Embryonic facial prominence (tissue), 1 donor: ENCODE measurements at regions not wholly inside any gene's neighbourhood (a gene's known extent, or its start where the extent isn't known, plus 50 kb on each side); places are given as distances from the start of the nearest gene placed in this dataset.
A peak's percentile ranks its signal among the peaks of the same experiment; 100 is the strongest.
"Not testable (repeated sequence)": the region's sequence is repeated elsewhere in the genome, so short reads cannot be mapped to it uniquely, and the experiment has no call there.

ENCODE experiments used
- DNase-seq: peaks from one replicate; pipeline ENCODE4 v3.0.0-alpha.2; 2016; ENCODE audit errors: extremely low spot score

DNA sequence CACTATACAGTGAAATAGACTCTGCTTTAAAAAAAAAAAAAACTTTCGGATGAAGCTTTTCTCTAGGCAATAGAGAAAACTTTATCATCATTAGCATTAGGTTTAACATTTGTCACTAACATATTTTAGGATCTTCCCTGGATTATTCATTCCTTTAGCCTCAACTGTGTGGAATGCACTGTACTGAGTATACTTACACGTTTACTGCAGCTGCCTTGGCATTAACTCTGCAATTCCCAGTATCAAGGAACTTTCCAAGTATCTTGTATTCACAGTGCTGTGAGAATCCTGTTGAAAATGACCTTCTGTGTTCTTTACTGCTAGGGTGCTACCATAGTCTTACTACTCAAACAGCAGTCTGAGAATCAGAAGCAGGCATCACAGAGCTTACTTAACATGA is 328.2 kb upstream of the COL3A1 start:
- DNase-seq = no peak

GRCh38 chr2:188647430-188648070 is 326.6 kb upstream of the COL3A1 start:
- DNase-seq = no peak

DNA sequence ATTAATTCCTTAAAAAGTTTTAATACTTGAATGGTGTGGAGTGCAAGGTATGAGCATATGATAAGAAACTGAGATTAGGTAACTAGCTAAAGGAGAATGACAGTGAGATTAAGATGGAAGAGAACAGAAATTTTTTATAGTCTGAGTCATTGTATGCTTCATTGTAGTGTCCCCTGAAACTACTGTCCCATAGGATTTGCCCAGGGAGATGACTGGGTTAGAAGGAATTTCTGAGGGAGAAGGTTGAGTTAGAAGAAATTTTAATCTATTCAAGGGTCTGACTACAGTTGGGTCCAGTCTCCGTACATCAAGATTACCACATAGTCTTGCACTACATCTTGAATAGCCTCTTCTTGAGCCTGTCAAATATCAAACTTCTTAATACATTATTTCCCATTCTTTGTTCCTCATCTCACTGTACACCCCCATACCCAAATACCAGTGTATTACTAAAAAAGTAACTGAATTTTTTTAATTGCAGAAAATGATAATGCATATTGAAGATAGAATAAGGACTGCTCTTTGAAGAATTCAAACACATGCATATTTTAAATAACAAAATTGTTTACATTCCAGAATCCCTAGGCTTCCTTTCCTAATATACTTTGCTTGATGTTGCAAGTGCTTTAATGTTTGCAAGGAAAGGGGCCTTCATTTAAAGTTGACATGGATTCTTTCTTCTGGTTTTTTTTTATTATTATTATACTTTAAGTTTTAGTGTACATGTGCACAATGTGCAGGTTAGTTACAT is 314.3 kb upstream of the COL3A1 start:
- no peak for DNase-seq

GRCh38 chr2:188663301-188663700 is 310.9 kb upstream of the COL3A1 start:
- no peak for DNase-seq

GRCh38 chr2:188664416-188664815 is 309.8 kb upstream of the COL3A1 start:
- DNase-seq = no peak

DNA sequence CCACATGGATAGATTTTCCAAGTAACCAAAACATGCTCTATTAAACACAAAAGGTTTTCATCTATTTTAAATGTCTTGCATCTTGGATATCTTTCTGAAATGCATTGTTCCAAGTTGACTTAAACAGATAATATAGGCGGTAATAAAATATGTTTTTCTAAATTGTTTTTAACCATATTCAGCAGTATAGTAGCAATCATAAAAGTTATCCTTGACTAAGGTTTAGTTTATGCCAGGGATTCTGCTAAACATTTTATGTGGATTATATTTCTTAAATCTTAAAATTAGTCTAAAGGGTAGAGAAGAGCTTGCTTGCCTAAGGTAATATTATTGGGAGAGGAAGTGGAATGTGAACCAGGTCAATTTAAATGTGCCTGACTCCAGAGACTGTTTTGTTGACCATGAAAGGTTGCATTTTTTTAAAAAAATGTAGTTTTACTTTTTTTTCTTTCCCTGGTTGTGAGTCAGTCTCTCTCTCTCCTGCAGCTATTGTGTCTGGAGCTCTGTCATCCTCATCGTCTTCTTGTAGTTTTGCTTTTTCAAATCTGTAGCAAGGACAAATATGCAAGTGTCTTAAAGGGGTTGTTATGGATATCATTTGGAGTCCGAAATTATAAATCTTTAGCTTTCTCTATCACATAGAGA is 309.1 kb upstream of the COL3A1 start:
- DNase-seq = no peak

DNA sequence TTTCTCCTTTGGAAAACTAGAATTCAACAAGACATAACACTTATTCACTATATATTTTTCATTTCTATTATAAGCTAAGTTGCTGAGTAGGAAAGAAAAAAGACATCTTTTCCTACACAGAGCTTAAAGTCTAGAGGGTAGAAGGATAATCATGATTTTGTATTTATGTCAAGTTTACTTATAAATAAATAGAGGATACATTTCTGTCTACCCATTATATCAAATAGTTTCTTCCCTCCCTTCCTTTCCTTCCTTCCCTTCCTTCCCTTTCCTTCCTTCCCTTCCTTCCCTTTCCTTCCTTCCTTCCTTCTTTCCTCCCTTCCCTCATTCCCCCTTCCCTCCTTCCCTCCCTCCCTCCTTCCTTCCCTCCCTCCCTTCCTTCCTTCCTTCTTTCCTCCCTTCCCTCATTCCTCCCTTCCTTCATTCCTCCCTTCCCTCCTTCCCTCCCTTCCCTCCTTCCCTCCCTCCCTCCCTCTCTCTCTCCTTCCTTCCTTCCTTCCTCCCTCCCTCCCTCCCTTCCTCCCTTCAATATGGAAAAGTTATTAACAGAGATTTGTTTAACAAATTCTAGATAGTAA is 308.4 kb upstream of the COL3A1 start:
- no peak for DNase-seq

GRCh38 chr2:188666503-188666902 is 307.7 kb upstream of the COL3A1 start:
- DNase-seq = no peak

GRCh38 chr2:188668017-188668680 is 306.0 kb upstream of the COL3A1 start:
- DNase-seq = no peak

- DNase-seq = no peak
Observed at GRCh38 chr2:188675391-188676009, 298.7 kb upstream of the COL3A1 start.

DNA sequence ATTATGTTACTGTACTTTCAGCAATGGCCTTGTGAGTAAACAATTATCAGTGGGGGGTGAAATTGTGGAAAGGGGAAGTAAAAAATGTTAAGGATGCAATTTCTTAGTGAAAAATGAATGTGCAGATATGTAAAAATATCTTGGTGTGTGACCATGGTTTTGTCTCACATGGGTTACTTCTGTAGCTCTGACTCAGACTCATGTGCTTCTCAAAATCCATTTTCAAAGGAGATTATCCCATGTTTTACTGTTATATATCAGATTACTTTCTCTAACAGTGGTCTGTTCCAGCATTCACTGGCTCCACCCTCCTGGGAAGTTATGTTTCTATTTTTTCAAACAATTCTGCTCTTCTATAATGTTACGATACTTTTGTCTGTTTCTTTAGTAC is 298.2 kb upstream of the COL3A1 start:
- DNase-seq = no peak

- no peak for DNase-seq
Observed at GRCh38 chr2:188677142-188677541, 297.0 kb upstream of the COL3A1 start.

DNA sequence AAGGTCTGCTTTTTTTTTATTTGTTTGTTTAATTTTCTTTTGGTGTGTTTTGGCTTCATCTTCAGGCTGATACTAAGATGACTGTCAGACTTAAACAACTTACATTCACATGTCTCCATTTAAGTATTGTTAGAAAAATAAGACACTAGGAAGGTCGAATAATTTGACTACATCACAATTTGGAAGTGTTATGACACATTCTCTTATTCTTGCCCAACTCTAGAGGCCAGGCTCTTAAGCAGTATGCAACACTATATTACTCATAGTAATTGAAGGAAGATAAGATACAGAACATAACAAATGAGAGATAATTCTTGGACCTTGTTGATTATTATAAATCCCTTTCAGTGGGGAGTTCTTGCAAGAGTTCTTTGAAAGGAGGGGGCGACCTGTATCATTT is 295.3 kb upstream of the COL3A1 start:
- no peak for DNase-seq

DNA sequence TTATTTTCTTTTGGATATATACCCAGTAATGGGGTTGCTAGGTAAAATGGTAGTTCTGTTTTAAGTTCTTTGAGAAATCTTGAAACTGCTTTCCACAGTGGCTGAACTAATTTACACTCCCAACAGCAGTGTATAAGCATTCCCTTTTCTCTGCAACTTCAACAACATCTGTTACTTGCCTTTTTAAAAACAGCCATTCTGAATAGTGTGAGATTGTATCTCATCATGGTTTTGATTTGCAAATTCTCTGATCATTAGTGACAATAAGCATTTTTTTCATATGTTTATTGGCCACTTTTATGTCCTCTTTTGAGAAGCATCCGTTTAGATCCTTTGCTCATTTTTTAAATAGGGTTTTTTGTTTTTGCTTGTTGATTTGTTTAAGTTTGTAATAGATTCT is 291.3 kb upstream of the COL3A1 start:
- DNase-seq = no peak

GRCh38 chr2:188684795-188685194 is 289.4 kb upstream of the COL3A1 start:
- no peak for DNase-seq

- no peak for DNase-seq
Observed at GRCh38 chr2:188693111-188693510, 281.1 kb upstream of the COL3A1 start.

GRCh38 chr2:188693771-188694170 is 280.4 kb upstream of the COL3A1 start:
- DNase-seq = no peak

DNA sequence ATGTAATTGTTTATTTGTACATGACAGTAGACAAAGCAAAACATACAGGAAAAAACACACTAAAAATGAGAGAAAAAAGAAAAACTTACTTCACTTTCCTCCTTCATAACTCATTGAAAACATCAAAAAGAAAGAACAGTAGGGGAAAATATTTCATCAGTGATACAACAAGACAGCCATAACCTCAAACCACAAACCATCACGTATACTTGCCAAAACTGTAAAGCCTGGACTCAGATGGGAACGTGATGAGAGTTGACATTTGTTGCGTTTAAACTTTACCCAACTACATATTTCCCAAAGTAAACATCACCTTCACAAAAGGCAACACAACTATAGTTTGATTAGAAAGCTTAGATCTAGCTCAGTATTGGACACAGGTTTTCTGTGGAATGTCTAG is 278.2 kb upstream of the COL3A1 start:
- peak; percentile 27 for DNase-seq

GRCh38 chr2:188698151-188698550 is 276.0 kb upstream of the COL3A1 start:
- DNase-seq = not testable (repeated sequence)

DNA sequence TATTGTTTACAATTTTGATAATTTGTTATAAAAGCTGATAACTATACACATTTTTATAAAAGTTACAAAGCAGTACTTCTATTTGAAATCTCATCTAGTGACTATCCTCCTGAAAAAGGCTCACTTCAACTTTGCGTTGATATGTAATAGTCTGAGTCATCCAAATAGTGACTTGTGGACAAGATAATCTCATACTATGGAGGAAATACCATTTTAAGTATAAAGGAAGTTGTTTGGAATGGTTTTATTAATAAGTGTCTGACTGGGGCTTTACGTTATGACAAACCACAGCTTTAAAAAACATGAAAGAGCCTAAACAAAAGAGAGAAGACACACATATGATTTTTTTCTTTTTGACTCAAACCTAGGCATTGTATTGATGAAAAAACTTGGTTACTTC is 272.3 kb upstream of the COL3A1 start:
- DNase-seq = no peak

GRCh38 chr2:188705191-188705590 is 269.0 kb upstream of the COL3A1 start:
- DNase-seq = no peak

DNA sequence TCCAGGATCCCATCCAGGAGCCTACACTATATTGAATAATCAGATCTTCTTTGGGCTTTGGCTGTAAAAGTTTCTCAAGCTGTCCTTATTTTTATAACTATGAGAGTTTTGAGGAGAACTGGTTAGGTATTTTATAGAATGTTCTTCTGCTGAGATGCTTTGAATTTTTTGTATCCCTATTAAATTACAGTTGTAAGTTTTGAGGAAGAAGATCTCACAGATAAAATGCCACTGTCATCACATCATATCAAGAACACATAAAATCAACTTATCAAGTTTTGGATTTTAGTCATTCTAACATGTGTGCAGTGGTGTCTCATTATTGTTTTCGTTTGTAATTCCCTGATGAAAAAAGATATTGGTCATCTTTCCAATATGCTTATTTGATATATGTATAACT is 260.2 kb upstream of the COL3A1 start:
- DNase-seq = no peak
